ENCODE measurements at regions not wholly inside any gene's neighbourhood (a gene's known extent, or its start where the extent isn't known, plus 50 kb on each side); places are given as distances from the start of the nearest gene placed in this dataset.
"Not testable (repeated sequence)": the region's sequence is repeated elsewhere in the genome, so short reads cannot be mapped to it uniquely, and the experiment has no call there.

- intact Hi-C loops (cut with micrococcal nuclease), result no loop called here
Observed at GRCh38 chr2:186995092-186995491, 146.1 kb upstream of the ZSWIM2 start.

GRCh38 chr2:186992597-186992996 is 143.6 kb upstream of the ZSWIM2 start:
- intact Hi-C loops (cut with micrococcal nuclease), result no loop called here

GRCh38 chr2:186991766-186992417 is 142.9 kb upstream of the ZSWIM2 start:
- intact Hi-C loops (cut with micrococcal nuclease), result no loop called here

GRCh38 chr2:186984966-186985365 is 136.0 kb upstream of the ZSWIM2 start:
- intact Hi-C loops (cut with micrococcal nuclease), result no loop called here

GRCh38 chr2:186984481-186984880 is 135.5 kb upstream of the ZSWIM2 start:
- intact Hi-C loops (cut with micrococcal nuclease), result no loop called here

GRCh38 chr2:186980787-186981550 is 132.0 kb upstream of the ZSWIM2 start:
- intact Hi-C loops (cut with micrococcal nuclease), result no loop called here

- intact Hi-C loops (cut with micrococcal nuclease), result no loop called here
Observed at GRCh38 chr2:186980117-186980442, 131.1 kb upstream of the ZSWIM2 start.

GRCh38 chr2:186979439-186980116 is 130.6 kb upstream of the ZSWIM2 start:
- intact Hi-C loops (cut with micrococcal nuclease), result no loop called here

- intact Hi-C loops (cut with micrococcal nuclease), result no loop called here
Observed at GRCh38 chr2:186977433-186978045, 128.6 kb upstream of the ZSWIM2 start.

- intact Hi-C loops (cut with micrococcal nuclease), result no loop called here
Observed at GRCh38 chr2:186976329-186976728, 127.4 kb upstream of the ZSWIM2 start.

- intact Hi-C loops (cut with micrococcal nuclease), result no loop called here
Observed at GRCh38 chr2:186972281-186972970, 123.5 kb upstream of the ZSWIM2 start.

GRCh38 chr2:186968277-186968676 is 119.3 kb upstream of the ZSWIM2 start:
- intact Hi-C loops (cut with micrococcal nuclease), result no loop called here

- intact Hi-C loops (cut with micrococcal nuclease), result no loop called here
Observed at GRCh38 chr2:186966015-186966414, 117.0 kb upstream of the ZSWIM2 start.

- intact Hi-C loops (cut with micrococcal nuclease), result no loop called here
Observed at GRCh38 chr2:186962085-186962747, 113.2 kb upstream of the ZSWIM2 start.

- intact Hi-C loops (cut with micrococcal nuclease), result not testable (repeated sequence)
Observed at GRCh38 chr2:186960241-186960640, 111.3 kb upstream of the ZSWIM2 start.

- intact Hi-C loops (cut with micrococcal nuclease), result no loop called here
Observed at GRCh38 chr2:186959486-186959885, 110.5 kb upstream of the ZSWIM2 start.

- intact Hi-C loops (cut with micrococcal nuclease), result no loop called here
Observed at GRCh38 chr2:186950694-186951093, 101.7 kb upstream of the ZSWIM2 start.

- intact Hi-C loops (cut with micrococcal nuclease), result no loop called here
Observed at GRCh38 chr2:186949726-186950256, 100.8 kb upstream of the ZSWIM2 start.

GRCh38 chr2:186947516-186947915 is 98.5 kb upstream of the ZSWIM2 start:
- intact Hi-C loops (cut with micrococcal nuclease), result no loop called here

GRCh38 chr2:186946896-186947467 is 98.0 kb upstream of the ZSWIM2 start:
- intact Hi-C loops (cut with micrococcal nuclease), result no loop called here

Measured in T-helper 1 cell treated with Interleukin-12 subunit alpha and Interleukin-12 subunit beta and Interleukin-4 antibody, amounts not matched to agents 30 ng/mL and 1 ng/mL, for 36 hours (primary cell).